ENCODE measurements at regions not wholly inside any gene's neighbourhood (a gene's known extent, or its start where the extent isn't known, plus 50 kb on each side); places are given as distances from the start of the nearest gene placed in this dataset.
A peak's percentile ranks its signal among the peaks of the same experiment; 100 is the strongest.
"Not testable (repeated sequence)": the region's sequence is repeated elsewhere in the genome, so short reads cannot be mapped to it uniquely, and the experiment has no call there.

GRCh38 chr20:29883514-29884219 is 1373.8 kb upstream of the DEFB115 start:
- ATAC-seq = peak in 1 of 2 donors; percentile 55

GRCh38 chr20:29884322-29884721 is 1373.1 kb upstream of the DEFB115 start:
- ATAC-seq = not testable (repeated sequence)

- not testable (repeated sequence) for ATAC-seq
Observed at GRCh38 chr20:29885282-29886185, 1371.9 kb upstream of the DEFB115 start.

- ATAC-seq = not testable (repeated sequence)
Observed at GRCh38 chr20:29891555-29891954, 1365.9 kb upstream of the DEFB115 start.
